Hepatocyte (in vitro differentiated cells): ENCODE measurements at regions not wholly inside any gene's neighbourhood (a gene's known extent, or its start where the extent isn't known, plus 50 kb on each side); places are given as distances from the start of the nearest gene placed in this dataset.

Source experiments
- EZH2 ChIP-seq: fragments of 200-600 bp; sonication (generic); IDR thresholded peaks from 2 replicates; pipeline ENCODE4 v1.6.1; 2016; ENCODE audit warnings: antibody characterized with exemption, mild to moderate bottlenecking, borderline replicate concordance
- EZH2phosphoT487 ChIP-seq: fragments of 200-600 bp; sonication (generic); IDR thresholded peaks from one replicate; pipeline ENCODE4 v1.6.1; 2018; ENCODE audit warnings: antibody characterized with exemption, mild to moderate bottlenecking, low read depth, moderate library complexity; ENCODE audit not compliant: unreplicated experiment, severe bottlenecking
- TF ChIP-seq, protein P1 (sequence below): fragments of 200-600 bp; sonication (generic); IDR thresholded peaks from 2 replicates; pipeline ENCODE4 v1.5.1; 2016; ENCODE audit warnings: antibody characterized with exemption, mild to moderate bottlenecking; ENCODE audit not compliant: poor library complexity

DNA sequence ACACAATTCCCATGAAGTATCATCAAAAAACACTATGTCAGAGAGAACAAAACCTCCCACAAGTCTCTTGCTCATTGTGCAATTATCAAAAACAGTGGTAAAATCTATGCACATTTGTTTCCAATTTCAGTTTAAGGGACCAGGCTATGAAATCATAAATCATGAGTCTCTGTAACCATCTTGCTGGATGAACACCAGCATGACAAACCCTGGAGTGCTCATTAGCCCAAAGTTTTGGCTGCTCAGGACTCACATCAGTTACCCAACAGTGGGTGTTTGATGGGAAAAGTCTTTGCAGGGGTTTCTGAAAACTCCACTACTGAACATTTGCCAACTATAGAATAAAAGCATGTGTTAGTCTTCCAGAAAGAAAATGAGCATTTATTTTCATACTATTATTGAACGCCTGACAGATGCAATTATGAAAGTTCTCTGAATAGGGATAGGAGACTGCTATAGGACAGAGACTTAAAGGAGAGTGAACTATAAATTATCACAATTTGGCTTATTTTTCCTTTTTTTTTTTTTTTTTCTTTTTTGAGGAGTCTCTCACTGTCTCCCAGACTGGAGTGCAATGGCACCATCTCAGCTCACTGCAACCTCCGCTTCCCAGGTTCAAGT, 240.8 kb upstream of the KCNMB2 start:
- TF ChIP-seq, protein P1, sequence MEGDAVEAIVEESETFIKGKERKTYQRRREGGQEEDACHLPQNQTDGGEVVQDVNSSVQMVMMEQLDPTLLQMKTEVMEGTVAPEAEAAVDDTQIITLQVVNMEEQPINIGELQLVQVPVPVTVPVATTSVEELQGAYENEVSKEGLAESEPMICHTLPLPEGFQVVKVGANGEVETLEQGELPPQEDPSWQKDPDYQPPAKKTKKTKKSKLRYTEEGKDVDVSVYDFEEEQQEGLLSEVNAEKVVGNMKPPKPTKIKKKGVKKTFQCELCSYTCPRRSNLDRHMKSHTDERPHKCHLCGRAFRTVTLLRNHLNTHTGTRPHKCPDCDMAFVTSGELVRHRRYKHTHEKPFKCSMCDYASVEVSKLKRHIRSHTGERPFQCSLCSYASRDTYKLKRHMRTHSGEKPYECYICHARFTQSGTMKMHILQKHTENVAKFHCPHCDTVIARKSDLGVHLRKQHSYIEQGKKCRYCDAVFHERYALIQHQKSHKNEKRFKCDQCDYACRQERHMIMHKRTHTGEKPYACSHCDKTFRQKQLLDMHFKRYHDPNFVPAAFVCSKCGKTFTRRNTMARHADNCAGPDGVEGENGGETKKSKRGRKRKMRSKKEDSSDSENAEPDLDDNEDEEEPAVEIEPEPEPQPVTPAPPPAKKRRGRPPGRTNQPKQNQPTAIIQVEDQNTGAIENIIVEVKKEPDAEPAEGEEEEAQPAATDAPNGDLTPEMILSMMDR, result no peak
- TF ChIP-seq EZH2phosphoT487, result no peak
- no peak for TF ChIP-seq EZH2
